SKM-1 (cell line): ENCODE measurements at regions not wholly inside any gene's neighbourhood (a gene's known extent, or its start where the extent isn't known, plus 50 kb on each side); places are given as distances from the start of the nearest gene placed in this dataset.

ENCODE experiments used
- DNase-seq: peaks from one replicate; lab custom pipeline; 2025; ENCODE audit not compliant: unreplicated experiment; lab: John Stamatoyannopoulos, UW

DNA sequence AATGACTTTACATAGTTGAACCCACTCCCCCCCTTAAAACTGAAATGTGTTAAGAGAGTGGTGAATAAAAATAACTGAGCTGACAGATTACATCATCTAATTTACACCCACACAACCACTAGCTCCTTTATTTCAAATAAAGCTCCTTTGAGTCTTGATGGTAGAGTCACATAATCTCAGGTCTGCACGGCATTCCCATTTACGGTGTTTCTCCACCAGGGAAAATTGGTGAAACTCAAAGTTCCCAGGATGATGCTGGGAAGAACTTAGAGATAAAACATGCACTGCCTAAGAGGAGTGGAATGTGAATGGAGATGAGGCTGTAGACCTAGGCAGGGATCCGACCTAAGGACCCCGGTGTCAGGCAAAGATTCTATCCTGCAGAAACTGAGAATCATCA is 727.8 kb upstream of the ADAMTS5 start:
- DNase-seq, result no peak

GRCh38 chr21:27693376-27693775 is 726.5 kb upstream of the ADAMTS5 start:
- DNase-seq, result no peak

- no peak for DNase-seq
Measured at GRCh38 chr21:27691516-27691915, 724.6 kb upstream of the ADAMTS5 start.

DNA sequence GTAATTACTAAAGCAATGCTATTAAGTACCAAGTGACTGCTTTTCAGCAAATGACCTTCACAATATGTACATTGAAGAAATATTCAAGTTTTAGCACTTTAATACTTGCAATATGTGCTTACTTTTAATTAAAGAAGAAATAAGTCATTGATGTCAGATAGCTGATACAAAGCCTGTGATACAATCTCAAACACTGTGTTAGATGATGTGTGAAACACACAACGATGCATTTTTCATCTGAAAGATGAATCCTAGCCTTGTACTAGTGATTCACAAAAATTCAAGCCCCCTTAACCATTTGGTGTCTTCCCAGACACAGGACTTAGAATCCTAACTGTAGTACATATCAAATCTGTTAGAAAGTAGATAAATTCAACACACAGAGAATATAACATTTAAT is 724.1 kb upstream of the ADAMTS5 start:
- DNase-seq, result no peak

DNA sequence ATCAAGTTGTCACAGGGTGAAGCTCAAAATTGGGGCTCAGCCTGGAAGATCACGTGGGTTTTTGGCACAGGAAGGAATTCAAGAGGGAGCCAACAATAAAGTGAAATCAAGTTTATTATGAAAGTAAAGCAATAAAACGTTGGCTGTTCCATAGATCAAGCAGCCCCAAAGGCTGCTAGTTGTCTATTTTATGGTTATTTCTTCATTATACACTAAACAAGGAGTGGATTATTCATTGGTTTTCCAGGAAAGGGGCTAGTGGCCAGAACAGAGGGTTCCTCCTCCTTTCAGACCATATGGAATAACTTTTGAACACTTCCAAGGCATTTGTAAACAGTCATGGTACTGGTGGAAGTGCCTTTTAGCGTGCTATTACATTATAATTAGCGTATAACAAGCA is 723.5 kb upstream of the ADAMTS5 start:
- no peak for DNase-seq

GRCh38 chr21:27688773-27689172 is 721.9 kb upstream of the ADAMTS5 start:
- DNase-seq, result no peak

- DNase-seq, result no peak
Measured at GRCh38 chr21:27683292-27683691, 716.4 kb upstream of the ADAMTS5 start.

DNA sequence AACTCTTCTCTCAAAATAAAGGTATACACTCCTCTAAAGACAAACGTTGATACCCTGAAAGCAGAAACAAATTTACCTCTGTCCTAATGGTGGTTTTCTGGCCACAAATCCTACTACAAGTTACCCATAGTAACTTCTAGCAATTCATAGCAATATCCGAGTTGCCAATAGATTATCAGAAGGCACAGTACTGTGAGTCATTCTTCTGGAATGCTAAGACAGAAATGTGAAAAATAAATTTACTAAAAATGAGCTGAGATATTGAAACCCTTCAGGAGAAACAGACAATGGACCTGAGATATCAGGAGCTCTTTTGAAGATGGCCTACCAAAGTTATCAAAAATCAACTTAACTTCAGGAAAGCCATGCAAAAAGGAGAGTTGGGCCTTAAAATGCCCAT is 715.0 kb upstream of the ADAMTS5 start:
- DNase-seq, result no peak

DNA sequence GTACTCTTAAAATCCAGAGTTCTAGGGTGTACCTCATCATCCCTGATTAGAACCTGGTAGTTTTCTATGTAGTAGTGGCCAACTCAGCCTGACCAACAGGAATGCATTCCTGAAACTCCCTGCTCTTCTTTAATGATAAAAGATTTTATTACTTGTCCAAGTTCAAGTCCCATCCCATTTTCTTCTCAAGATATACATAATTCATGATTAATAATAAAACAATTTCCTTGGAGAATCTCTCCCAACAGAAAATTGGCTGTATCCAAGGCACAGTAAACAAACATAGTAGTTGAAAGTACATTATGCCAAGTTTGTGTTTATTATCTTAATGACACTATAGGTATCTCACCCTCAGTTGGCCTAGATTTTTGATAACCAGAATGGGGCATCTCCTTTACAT is 714.1 kb upstream of the ADAMTS5 start:
- DNase-seq, result no peak

GRCh38 chr21:27680181-27680580 is 713.3 kb upstream of the ADAMTS5 start:
- DNase-seq, result no peak

DNA sequence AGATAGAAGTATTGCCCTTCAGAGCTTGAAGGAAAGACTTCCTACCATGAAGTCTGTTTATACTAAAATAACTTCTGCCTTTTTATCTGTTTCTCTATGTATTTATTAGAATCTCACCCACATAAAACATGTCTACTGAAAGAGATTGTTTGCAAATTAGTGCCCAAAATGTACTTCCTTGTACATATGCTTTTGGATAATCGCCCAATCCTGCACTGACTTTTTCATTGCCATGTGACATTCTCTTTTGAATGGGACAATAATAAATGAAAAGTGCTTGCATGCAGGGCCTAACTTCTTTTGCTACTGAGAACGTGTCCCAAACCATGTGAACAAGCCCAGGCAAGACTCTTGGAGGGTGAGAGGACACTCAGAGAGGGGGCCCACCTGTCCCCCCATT is 711.6 kb upstream of the ADAMTS5 start:
- no peak for DNase-seq

DNA sequence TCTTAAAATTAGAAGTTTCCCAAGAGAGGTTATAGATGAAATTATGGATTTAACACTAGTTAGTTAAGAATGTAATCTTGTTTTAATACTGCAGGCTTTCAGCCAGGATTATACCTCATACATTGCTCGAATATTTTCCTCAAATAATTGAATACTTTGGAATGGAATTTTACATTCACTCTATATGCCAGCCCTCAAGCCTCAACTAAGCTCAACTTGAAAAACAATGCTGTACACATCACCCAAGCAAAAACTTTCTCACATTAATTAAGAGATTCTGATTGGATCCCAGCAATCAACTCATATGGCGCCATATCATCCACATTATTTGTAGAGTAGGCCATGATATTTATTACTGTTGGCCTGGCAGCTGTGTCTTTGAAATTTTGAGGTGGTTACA is 710.7 kb upstream of the ADAMTS5 start:
- no peak for DNase-seq

- DNase-seq, result no peak
Measured at GRCh38 chr21:27675306-27675705, 708.4 kb upstream of the ADAMTS5 start.

DNA sequence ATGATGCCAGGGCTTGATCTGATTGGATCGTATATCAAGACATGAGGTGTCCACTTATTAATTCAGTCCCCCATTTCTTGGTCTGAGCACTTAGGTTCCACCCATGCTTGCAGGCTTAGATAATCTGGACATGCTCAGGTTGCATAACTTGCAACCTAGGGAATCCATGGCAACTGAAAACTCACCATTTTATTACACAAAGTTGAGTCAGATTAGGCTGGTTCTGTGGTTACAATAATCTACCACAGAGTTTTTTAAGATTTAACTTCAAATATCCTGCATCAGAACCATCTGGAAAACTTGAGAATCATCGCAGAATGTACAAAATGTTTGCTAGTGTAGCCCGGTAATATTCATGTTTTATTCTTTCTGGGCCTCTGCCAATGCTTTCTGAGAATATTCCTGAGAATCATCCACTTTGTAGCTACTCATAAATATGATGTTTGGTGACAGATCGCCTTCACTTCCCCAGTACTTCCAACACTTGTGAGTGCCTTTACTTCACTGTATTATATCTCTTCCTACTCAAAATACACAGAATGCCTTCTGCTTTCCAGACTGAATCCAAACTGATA is 707.2 kb upstream of the ADAMTS5 start:
- no peak for DNase-seq

GRCh38 chr21:27673581-27673980 is 706.7 kb upstream of the ADAMTS5 start:
- no peak for DNase-seq

GRCh38 chr21:27671207-27671606 is 704.3 kb upstream of the ADAMTS5 start:
- no peak for DNase-seq

DNA sequence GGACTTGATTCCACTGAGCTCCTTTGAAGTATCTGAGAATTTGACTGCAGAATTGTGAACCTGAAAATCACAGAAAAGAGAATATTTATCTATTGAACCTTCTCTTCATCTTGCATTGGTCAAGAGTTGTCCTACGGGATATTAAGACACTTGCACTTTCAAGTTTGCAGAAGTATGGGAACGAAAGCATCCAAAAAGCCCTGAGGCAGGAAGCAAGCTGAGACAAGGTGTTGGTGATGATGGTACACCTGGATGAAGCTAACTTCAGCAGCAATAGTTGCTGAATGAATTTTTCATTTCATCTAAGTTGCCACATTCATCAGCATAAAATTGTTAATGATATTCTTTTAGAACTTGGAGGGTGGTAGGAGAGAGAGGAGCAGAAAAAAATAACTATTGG is 686.6 kb upstream of the ADAMTS5 start:
- DNase-seq, result no peak

DNA sequence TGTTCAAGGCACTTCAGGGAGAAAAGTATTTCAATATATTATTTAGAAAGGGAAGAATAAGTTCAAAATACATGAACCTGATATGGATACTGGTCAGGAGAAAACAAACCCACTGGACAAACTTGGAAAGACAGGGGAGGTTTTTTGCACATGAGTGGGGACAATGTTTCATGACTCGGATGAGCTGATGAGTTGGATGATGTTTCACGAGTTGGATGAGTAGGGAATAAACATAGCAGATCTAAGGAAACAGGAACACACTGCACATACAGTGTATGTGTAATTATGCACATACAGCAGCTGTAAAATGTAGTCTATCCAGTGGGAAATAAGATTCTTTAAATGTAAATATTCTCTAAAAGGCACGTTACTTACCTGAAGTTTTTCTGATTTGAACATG is 682.9 kb upstream of the ADAMTS5 start:
- DNase-seq, result no peak

DNA sequence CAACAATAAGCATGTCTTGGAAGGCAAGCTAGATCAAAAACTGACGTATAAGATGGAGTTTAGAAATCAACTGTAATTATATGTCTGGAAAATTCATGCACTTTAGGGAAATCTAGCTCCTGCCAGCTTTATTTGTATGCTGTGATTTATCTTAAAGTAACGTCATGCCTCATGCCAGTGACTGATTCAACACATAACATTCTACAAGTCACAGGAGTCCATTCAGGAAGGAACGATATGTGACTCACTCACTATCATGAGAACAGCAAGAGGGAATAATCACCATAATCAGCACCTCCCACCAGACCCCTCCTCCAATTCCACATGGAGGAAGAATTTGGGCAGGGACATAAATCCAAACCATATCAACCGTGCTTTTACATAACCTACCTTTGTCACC is 682.4 kb upstream of the ADAMTS5 start:
- no peak for DNase-seq

DNA sequence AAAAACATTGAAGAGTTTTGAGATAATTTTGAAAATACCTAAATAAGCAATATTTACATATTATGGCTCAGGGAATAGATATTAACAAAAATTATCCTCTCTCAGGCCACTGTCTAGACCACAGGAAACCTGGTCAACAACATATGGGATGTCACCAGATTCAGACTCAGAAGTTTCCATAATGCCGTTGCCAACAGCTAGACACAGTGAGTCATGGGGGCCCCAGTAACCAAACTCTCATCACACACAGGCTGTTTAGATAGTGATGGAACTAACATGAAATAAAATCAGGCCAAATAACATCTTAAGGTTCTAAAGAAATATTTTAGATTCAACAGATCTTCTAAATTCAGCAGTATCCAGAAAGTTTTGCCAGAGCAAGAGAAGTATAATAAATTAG is 681.7 kb upstream of the ADAMTS5 start:
- DNase-seq, result no peak

DNA sequence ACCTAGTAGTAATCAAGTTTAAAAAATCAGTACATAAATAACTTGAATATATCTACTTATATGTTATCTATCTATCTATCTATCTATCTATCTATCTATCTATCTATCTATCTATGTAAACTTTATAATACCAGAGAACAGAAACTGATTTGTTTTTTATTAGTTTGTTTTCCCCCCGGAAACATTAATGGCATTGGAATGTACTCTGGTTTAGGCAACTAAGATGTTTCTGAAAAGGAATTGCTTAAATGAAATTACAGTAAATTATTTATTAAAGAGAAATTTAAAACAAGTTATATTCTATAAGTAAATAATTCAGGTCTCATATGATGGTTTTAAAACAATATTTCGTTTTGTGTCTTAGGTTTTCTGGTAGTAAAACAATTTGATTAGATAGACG is 681.0 kb upstream of the ADAMTS5 start:
- no peak for DNase-seq

DNA sequence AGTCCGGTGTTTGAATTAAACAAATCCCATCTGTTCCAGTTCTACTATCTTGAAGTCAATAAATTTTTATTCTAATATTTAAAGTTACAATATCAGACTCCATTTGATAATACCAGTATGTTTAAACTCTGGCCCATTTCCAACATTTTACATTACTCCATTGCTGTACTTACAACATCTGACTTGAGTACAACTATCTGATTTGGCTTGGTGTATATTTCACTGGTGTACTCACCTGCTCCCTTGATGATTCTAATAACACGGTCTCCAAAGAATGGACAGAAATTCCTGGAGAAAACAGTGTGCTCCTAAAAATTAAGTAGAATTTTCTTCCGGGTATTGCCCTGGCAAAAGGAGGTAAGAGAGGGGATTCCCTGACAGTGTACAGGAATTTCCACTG is 680.5 kb upstream of the ADAMTS5 start:
- DNase-seq, result no peak

GRCh38 chr21:27646691-27647090 is 679.8 kb upstream of the ADAMTS5 start:
- no peak for DNase-seq

DNA sequence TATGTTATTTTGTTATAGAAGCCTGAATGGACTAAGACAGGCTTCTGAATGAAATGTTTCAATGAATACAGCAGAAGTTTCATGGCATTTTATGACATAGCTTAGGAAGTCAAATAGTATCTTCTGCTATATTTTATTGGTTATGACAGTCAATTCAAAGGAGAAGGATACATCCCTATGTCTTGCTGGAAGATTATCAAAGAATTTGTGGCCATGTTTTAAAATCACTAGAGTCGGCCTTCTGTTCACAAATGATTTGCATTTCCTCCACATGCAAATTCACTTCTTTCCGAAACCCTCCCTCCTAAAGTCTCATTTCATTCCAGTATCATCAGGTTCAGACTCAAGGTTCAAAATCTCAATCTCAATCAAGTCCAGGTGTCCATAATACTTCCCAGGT is 679.2 kb upstream of the ADAMTS5 start:
- no peak for DNase-seq
